Astrocyte (in vitro differentiated cells and primary cell): ENCODE measurements at regions not wholly inside any gene's neighbourhood (a gene's known extent, or its start where the extent isn't known, plus 50 kb on each side); places are given as distances from the start of the nearest gene placed in this dataset.

Experiments used
- DNase-seq: peaks from one replicate; pipeline ENCODE4 v3.0.0-alpha.2; 2010; ENCODE audit warnings: low read depth
- FAIRE-seq: peaks from 2 replicates; lab custom pipeline; 2011; peaks lifted over from hg19 to GRCh38; lab: Jason Lieb, UNC
- H2AFZ ChIP-seq: 2 replicates; pipeline ENCODE4 v1.6.0; 2012; ENCODE audit warnings: low read depth, low read length, inconsistent platforms
- H3K27ac ChIP-seq: 2 replicates; pipeline ENCODE4 v1.5.1; 2011; ENCODE audit warnings: low read depth, low read length, inconsistent platforms
- H3K27me3 ChIP-seq: 2 replicates; pipeline ENCODE4 v1.6.0; 2011; ENCODE audit warnings: low read length, inconsistent platforms; ENCODE audit not compliant: insufficient read depth
- H3K36me3 ChIP-seq: 2 replicates; pipeline ENCODE4 v1.5.1; 2011; ENCODE audit warnings: low read length, inconsistent platforms; ENCODE audit not compliant: insufficient read depth
- H3K4me1 ChIP-seq: 2 replicates; pipeline ENCODE4 v1.5.1; 2011; ENCODE audit warnings: low read length, inconsistent platforms; ENCODE audit not compliant: insufficient read depth
- H3K4me2 ChIP-seq: 2 replicates; pipeline ENCODE4 v1.6.0; 2012; ENCODE audit warnings: low read length, inconsistent platforms
- H3K4me3 ChIP-seq: 2 replicates; pipeline ENCODE4 v1.5.1; 2011; ENCODE audit warnings: low read depth, mild to moderate bottlenecking, low read length, inconsistent platforms; ENCODE audit not compliant: insufficient read depth
- H3K79me2 ChIP-seq: 2 replicates; pipeline ENCODE4 v1.6.0; 2012; ENCODE audit warnings: mild to moderate bottlenecking, low read length, inconsistent platforms; ENCODE audit not compliant: insufficient read depth
- H3K9ac ChIP-seq: 2 replicates; pipeline ENCODE4 v1.6.0; 2012; ENCODE audit warnings: mild to moderate bottlenecking, low read length, inconsistent platforms
- H3K9me3 ChIP-seq: 2 replicates; pipeline ENCODE4 v1.5.1; 2012; ENCODE audit warnings: low read depth, mild to moderate bottlenecking, low read length, inconsistent platforms; ENCODE audit not compliant: insufficient read depth
- H4K20me1 ChIP-seq: 2 replicates; pipeline ENCODE4 v1.6.0; 2012; ENCODE audit warnings: low read length, inconsistent platforms; ENCODE audit not compliant: insufficient read depth
- H3K27ac Mint-ChIP-seq: one replicate; pipeline ENCODE4 v1.8.0; 2021; ENCODE audit warnings: mild to moderate bottlenecking, mixed read lengths; ENCODE audit not compliant: unreplicated experiment
- H3K27me3 Mint-ChIP-seq: one replicate; pipeline ENCODE4 v1.8.0; 2021; ENCODE audit warnings: low read depth, mixed read lengths; ENCODE audit not compliant: unreplicated experiment
- H3K36me3 Mint-ChIP-seq: one replicate; pipeline ENCODE4 v1.8.0; 2021; ENCODE audit warnings: low read depth, mixed read lengths; ENCODE audit not compliant: unreplicated experiment
- H3K4me1 Mint-ChIP-seq: one replicate; pipeline ENCODE4 v1.8.0; 2021; ENCODE audit warnings: low read depth, mixed read lengths; ENCODE audit not compliant: unreplicated experiment
- H3K4me3 Mint-ChIP-seq: one replicate; pipeline ENCODE4 v1.8.0; 2021; ENCODE audit warnings: mild to moderate bottlenecking, moderate library complexity, mixed read lengths; ENCODE audit not compliant: unreplicated experiment
- H3K9me3 Mint-ChIP-seq: one replicate; pipeline ENCODE4 v1.8.0; 2021; ENCODE audit warnings: mild to moderate bottlenecking, mixed read lengths; ENCODE audit not compliant: unreplicated experiment
- CTCF ChIP-seq: IDR thresholded peaks from 2 replicates; pipeline ENCODE4 v1.5.1; 2011; ENCODE audit warnings: low read depth, mild to moderate bottlenecking, inconsistent platforms, low read length, moderate library complexity; ENCODE audit not compliant: insufficient read depth
- EZH2 ChIP-seq: IDR thresholded peaks from 2 replicates; pipeline ENCODE4 v1.6.1; 2012; ENCODE audit warnings: mild to moderate bottlenecking, low read length, inconsistent platforms; ENCODE audit not compliant: insufficient read depth

GRCh38 chr9:129275626-129276247 is 97.7 kb upstream of the IER5L start:
- H3K9me3 ChIP-seq, result no peaks in the 10 kb centered on the region
- Mint-ChIP-seq H3K27ac (peak overlapping the region; percentile 35), H3K27me3 (peaks cover 34% of the 10 kb centered on the region), H3K4me1 (peaks cover 32% of the 10 kb centered on the region), H3K36me3 (no peaks in the 10 kb centered on the region), H3K9me3 (peaks cover 3% of the 10 kb centered on the region), H3K4me3 (no peak overlapping the region)
- no peaks in the 10 kb centered on the region for H3K79me2 ChIP-seq
- FAIRE-seq (no peak), DNase-seq (no peak)
- H3K27ac ChIP-seq, result no peak overlapping the region
- peaks cover 2% of the 10 kb centered on the region for H3K27me3 ChIP-seq
- no peak overlapping the region for H3K4me3 ChIP-seq
- H2AFZ ChIP-seq, result no peak overlapping the region
- H3K4me1 ChIP-seq, result peaks cover 17% of the 10 kb centered on the region
- TF ChIP-seq CTCF, result no peak
- TF ChIP-seq EZH2, result no peak
- no peak overlapping the region for H3K4me2 ChIP-seq
- no peaks in the 10 kb centered on the region for H4K20me1 ChIP-seq
- H3K9ac ChIP-seq, result no peak overlapping the region
- no peaks in the 10 kb centered on the region for H3K36me3 ChIP-seq

GRCh38 chr9:129273941-129274684 is 96.1 kb upstream of the IER5L start:
- Histone ChIP-seq H3K4me1 (peaks cover 20% of the 10 kb centered on the region), H3K9ac (no peak overlapping the region), H2AFZ (no peak overlapping the region), H3K27me3 (peaks cover 2% of the 10 kb centered on the region), H4K20me1 (no peaks in the 10 kb centered on the region), H3K79me2 (no peaks in the 10 kb centered on the region), H3K27ac (no peak overlapping the region), H3K4me3 (no peak overlapping the region), H3K36me3 (no peaks in the 10 kb centered on the region), H3K9me3 (no peaks in the 10 kb centered on the region), H3K4me2 (no peak overlapping the region)
- no peak overlapping the region for H3K27ac Mint-ChIP-seq
- no peak for TF ChIP-seq EZH2
- TF ChIP-seq CTCF, result no peak
- no peak for FAIRE-seq
- H3K27me3 Mint-ChIP-seq, result peaks cover 32% of the 10 kb centered on the region
- no peaks in the 10 kb centered on the region for H3K36me3 Mint-ChIP-seq
- peaks cover 3% of the 10 kb centered on the region for H3K9me3 Mint-ChIP-seq
- DNase-seq, result no peak
- peak overlapping the region; percentile 11 for H3K4me3 Mint-ChIP-seq
- peaks cover 35% of the 10 kb centered on the region for H3K4me1 Mint-ChIP-seq
